ENCODE measurements at regions not wholly inside any gene's neighbourhood (a gene's known extent, or its start where the extent isn't known, plus 50 kb on each side); places are given as distances from the start of the nearest gene placed in this dataset.

- H3K4me3 Mint-ChIP-seq (ENCODE audit: unreplicated experiment), result no peak overlapping the region
- no peak for DNase-seq
- H3K27me3 Mint-ChIP-seq (ENCODE audit: unreplicated experiment), result no peaks in the 10 kb centered on the region
- TF ChIP-seq, protein P1, sequence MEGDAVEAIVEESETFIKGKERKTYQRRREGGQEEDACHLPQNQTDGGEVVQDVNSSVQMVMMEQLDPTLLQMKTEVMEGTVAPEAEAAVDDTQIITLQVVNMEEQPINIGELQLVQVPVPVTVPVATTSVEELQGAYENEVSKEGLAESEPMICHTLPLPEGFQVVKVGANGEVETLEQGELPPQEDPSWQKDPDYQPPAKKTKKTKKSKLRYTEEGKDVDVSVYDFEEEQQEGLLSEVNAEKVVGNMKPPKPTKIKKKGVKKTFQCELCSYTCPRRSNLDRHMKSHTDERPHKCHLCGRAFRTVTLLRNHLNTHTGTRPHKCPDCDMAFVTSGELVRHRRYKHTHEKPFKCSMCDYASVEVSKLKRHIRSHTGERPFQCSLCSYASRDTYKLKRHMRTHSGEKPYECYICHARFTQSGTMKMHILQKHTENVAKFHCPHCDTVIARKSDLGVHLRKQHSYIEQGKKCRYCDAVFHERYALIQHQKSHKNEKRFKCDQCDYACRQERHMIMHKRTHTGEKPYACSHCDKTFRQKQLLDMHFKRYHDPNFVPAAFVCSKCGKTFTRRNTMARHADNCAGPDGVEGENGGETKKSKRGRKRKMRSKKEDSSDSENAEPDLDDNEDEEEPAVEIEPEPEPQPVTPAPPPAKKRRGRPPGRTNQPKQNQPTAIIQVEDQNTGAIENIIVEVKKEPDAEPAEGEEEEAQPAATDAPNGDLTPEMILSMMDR (IDR thresholded peaks at IDR 0.05; ENCODE audit: partially characterized antibody, unreplicated experiment), result no peak
- H3K9me3 Mint-ChIP-seq (ENCODE audit: unreplicated experiment), result peaks cover 1% of the 10 kb centered on the region
- peaks cover 1% of the 10 kb centered on the region for H3K4me1 Mint-ChIP-seq (ENCODE audit: low read depth, unreplicated experiment)
- no peaks in the 10 kb centered on the region for H3K36me3 Mint-ChIP-seq (ENCODE audit: unreplicated experiment)
- no peak overlapping the region for H3K27ac Mint-ChIP-seq (ENCODE audit: unreplicated experiment)
These were observed 112.0 kb upstream of the TMCC3 start for GRCh38 chr12:94762259-94762942.

DNA sequence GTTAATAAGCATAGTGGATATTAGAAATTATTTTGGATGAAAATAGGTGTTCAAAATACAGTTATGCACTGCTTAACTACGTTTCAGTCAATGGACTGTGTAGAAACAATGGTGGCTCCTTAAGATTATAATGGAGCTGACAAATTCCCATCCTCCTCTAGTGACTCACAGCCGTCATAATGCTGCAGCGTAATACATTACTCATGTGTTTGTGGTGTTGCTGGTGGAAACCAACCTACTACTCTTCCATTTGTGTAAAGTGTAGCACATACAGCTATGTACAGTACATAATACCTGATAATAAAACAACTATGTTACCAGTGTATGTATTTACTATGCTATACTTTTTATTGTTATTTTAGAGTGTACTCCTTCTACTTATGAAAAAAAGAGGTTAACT lies 111.2 kb upstream of the TMCC3 start:
- Mint-ChIP-seq H3K9me3 (ENCODE audit: unreplicated experiment) (peaks cover 1% of the 10 kb centered on the region), H3K27ac (ENCODE audit: unreplicated experiment) (no peak overlapping the region), H3K4me3 (ENCODE audit: unreplicated experiment) (no peak overlapping the region), H3K27me3 (ENCODE audit: unreplicated experiment) (no peaks in the 10 kb centered on the region), H3K36me3 (ENCODE audit: unreplicated experiment) (no peaks in the 10 kb centered on the region), H3K4me1 (ENCODE audit: low read depth, unreplicated experiment) (peaks cover 1% of the 10 kb centered on the region)
- DNase-seq, result no peak
- TF ChIP-seq, protein P1 (IDR thresholded peaks at IDR 0.05; ENCODE audit: partially characterized antibody, unreplicated experiment), result no peak

DNA sequence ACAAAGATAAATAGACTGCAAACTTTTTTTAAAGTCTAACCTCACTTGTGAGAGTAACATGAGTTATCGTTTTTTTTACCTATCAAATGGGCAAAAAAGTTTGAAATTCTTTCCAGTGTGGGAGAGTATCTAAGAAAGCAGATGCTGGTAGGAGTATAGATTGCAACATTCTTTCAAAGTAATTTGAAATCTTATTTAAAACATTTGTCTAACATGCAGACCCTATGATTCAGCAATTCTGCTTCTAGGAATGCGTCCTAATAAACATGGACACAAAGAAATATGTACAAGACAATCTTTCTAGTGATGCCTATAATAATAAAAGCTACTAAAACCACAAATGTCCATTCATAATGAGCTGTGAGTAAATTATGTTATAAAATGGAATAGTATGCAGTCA lies 110.4 kb upstream of the TMCC3 start:
- H3K9me3 Mint-ChIP-seq (ENCODE audit: unreplicated experiment), result no peaks in the 10 kb centered on the region
- no peak overlapping the region for H3K4me3 Mint-ChIP-seq (ENCODE audit: unreplicated experiment)
- DNase-seq, result no peak
- H3K36me3 Mint-ChIP-seq (ENCODE audit: unreplicated experiment), result no peaks in the 10 kb centered on the region
- no peaks in the 10 kb centered on the region for H3K27me3 Mint-ChIP-seq (ENCODE audit: unreplicated experiment)
- TF ChIP-seq, protein P1 (IDR thresholded peaks at IDR 0.05; ENCODE audit: partially characterized antibody, unreplicated experiment), result no peak
- peaks cover 1% of the 10 kb centered on the region for H3K4me1 Mint-ChIP-seq (ENCODE audit: low read depth, unreplicated experiment)
- no peak overlapping the region for H3K27ac Mint-ChIP-seq (ENCODE audit: unreplicated experiment)

DNA sequence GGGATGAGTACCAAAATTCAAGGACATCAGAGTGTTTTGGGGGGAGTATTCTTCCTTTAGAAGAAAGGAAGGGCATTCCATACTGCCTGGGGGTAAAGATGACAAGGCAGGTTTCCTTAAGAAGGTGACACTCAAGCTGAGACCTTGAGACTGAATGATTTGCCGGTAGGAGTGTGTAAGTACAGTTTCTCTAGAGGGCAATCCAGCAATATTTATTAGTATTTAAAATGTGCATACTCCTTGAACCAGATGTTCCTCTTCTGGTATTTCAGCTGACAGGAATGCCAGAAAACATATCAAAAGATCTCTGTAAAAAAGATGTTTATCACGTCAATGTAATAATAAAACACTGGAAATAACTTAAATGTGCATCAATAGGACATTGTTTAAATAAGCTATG lies 106.4 kb upstream of the TMCC3 start:
- Mint-ChIP-seq H3K4me3 (ENCODE audit: unreplicated experiment) (no peak overlapping the region), H3K27me3 (ENCODE audit: unreplicated experiment) (no peaks in the 10 kb centered on the region), H3K27ac (ENCODE audit: unreplicated experiment) (no peak overlapping the region), H3K4me1 (ENCODE audit: low read depth, unreplicated experiment) (no peaks in the 10 kb centered on the region), H3K9me3 (ENCODE audit: unreplicated experiment) (no peaks in the 10 kb centered on the region), H3K36me3 (ENCODE audit: unreplicated experiment) (no peaks in the 10 kb centered on the region)
- TF ChIP-seq, protein P1 (IDR thresholded peaks at IDR 0.05; ENCODE audit: partially characterized antibody, unreplicated experiment), result no peak
- no peak for DNase-seq

GRCh38 chr12:94755598-94755997 lies 105.2 kb upstream of the TMCC3 start:
- no peaks in the 10 kb centered on the region for H3K9me3 Mint-ChIP-seq (ENCODE audit: unreplicated experiment)
- no peak overlapping the region for H3K27ac Mint-ChIP-seq (ENCODE audit: unreplicated experiment)
- no peak for DNase-seq
- H3K4me1 Mint-ChIP-seq (ENCODE audit: low read depth, unreplicated experiment), result no peaks in the 10 kb centered on the region
- H3K27me3 Mint-ChIP-seq (ENCODE audit: unreplicated experiment), result no peaks in the 10 kb centered on the region
- no peaks in the 10 kb centered on the region for H3K36me3 Mint-ChIP-seq (ENCODE audit: unreplicated experiment)
- H3K4me3 Mint-ChIP-seq (ENCODE audit: unreplicated experiment), result no peak overlapping the region
- TF ChIP-seq, protein P1 (IDR thresholded peaks at IDR 0.05; ENCODE audit: partially characterized antibody, unreplicated experiment), result no peak
